Stimulated activated naive CD8-positive, alpha-beta T cell treated with anti-CD3 and anti-CD28 coated beads, Interleukin-15, amount 100 ng/mL, for 72 hours (primary cell): ENCODE measurements at regions not wholly inside any gene's neighbourhood (a gene's known extent, or its start where the extent isn't known, plus 50 kb on each side); places are given as distances from the start of the nearest gene placed in this dataset.
"Not testable (repeated sequence)": the region's sequence is repeated elsewhere in the genome, so short reads cannot be mapped to it uniquely, and the experiment has no call there.

Experiments used
- ATAC-seq: fragments of 150-1000 bp; cut with Tn5 transposase; 2 replicates; pipeline ENCODE4 v1.10.0; 2021; ENCODE audit warnings: mild to moderate bottlenecking, moderate library complexity
- DNase-seq, 2 donors: peaks; one replicate each; pipeline ENCODE4 v3.0.0; 2021 to 2022
- H3K27ac Mint-ChIP-seq, 2 donors: one replicate each; pipeline ENCODE4 v1.8.0; 2022; ENCODE audit warnings: mild to moderate bottlenecking in 2 of 2, mixed read lengths in 2 of 2, moderate library complexity in 2 of 2
- H3K27me3 Mint-ChIP-seq: one replicate; pipeline ENCODE4 v1.8.0; 2022; ENCODE audit warnings: mixed read lengths
- H3K4me1 Mint-ChIP-seq: one replicate; pipeline ENCODE4 v1.8.0; 2022; ENCODE audit warnings: mild to moderate bottlenecking, mixed read lengths
- H3K4me3 Mint-ChIP-seq, 2 donors: one replicate each; pipeline ENCODE4 v1.8.0; 2022; ENCODE audit warnings: mild to moderate bottlenecking in 2 of 2, mixed read lengths in 2 of 2, moderate library complexity in 1 of 2
- H3K9me3 Mint-ChIP-seq, 2 donors: one replicate each; pipeline ENCODE4 v1.8.0; 2022; ENCODE audit warnings: mixed read lengths in 2 of 2

GRCh38 chrX:122579526-122579925, 604.6 kb upstream of the GRIA3 start:
- ATAC-seq, result no peak
- Mint-ChIP-seq H3K4me1 (no peaks in the 10 kb centered on the region), H3K27me3 (no peaks in the 10 kb centered on the region), H3K4me3 (no peak overlapping the region), H3K27ac (no peak overlapping the region), H3K9me3 (peaks cover 0 to 5% of the 10 kb centered on the region in 2 donors)
- no peak for DNase-seq

GRCh38 chrX:122582280-122582974, 601.7 kb upstream of the GRIA3 start:
- H3K27ac Mint-ChIP-seq, result no peak overlapping the region
- no peaks in the 10 kb centered on the region for H3K27me3 Mint-ChIP-seq
- H3K9me3 Mint-ChIP-seq, result peaks cover 0 to 5% of the 10 kb centered on the region in 2 donors
- H3K4me3 Mint-ChIP-seq, result no peak overlapping the region
- DNase-seq (no peak), ATAC-seq (no peak)
- H3K4me1 Mint-ChIP-seq, result no peaks in the 10 kb centered on the region

- Mint-ChIP-seq H3K27me3 (no peaks in the 10 kb centered on the region), H3K9me3 (peaks cover 0 to 5% of the 10 kb centered on the region in 2 donors), H3K4me3 (no peak overlapping the region), H3K27ac (no peak overlapping the region), H3K4me1 (no peaks in the 10 kb centered on the region)
- no peak for DNase-seq
- ATAC-seq, result no peak
Observed at GRCh38 chrX:122582975-122583305, 601.1 kb upstream of the GRIA3 start.

- Mint-ChIP-seq H3K4me1 (no peaks in the 10 kb centered on the region), H3K27me3 (no peaks in the 10 kb centered on the region)
Observed at GRCh38 chrX:122583551-122583950, 600.5 kb upstream of the GRIA3 start.

GRCh38 chrX:122584981-122585380, 599.1 kb upstream of the GRIA3 start:
- no peak for ATAC-seq
- Mint-ChIP-seq H3K4me1 (no peaks in the 10 kb centered on the region), H3K4me3 (no peak overlapping the region), H3K27ac (no peak overlapping the region), H3K9me3 (peaks cover 0 to 2% of the 10 kb centered on the region in 2 donors), H3K27me3 (no peaks in the 10 kb centered on the region)
- DNase-seq, result no peak

More at GRCh38 chrX:122583551-122583950, 600.5 kb upstream of the GRIA3 start:
- no peak overlapping the region for H3K4me3 Mint-ChIP-seq
- H3K9me3 Mint-ChIP-seq, result peaks cover 0 to 5% of the 10 kb centered on the region in 2 donors
- H3K27ac Mint-ChIP-seq, result no peak overlapping the region
- DNase-seq (no peak), ATAC-seq (no peak)

GRCh38 chrX:122586831-122587230, 597.2 kb upstream of the GRIA3 start:
- no peak overlapping the region for H3K27ac Mint-ChIP-seq
- no peak overlapping the region for H3K4me3 Mint-ChIP-seq
- H3K4me1 Mint-ChIP-seq, result no peaks in the 10 kb centered on the region
- no peak for DNase-seq
- H3K9me3 Mint-ChIP-seq, result no peaks in the 10 kb centered on the region
- no peaks in the 10 kb centered on the region for H3K27me3 Mint-ChIP-seq
- ATAC-seq, result no peak

GRCh38 chrX:122591546-122591945, 592.5 kb upstream of the GRIA3 start:
- H3K27ac Mint-ChIP-seq, result no peak overlapping the region
- H3K4me1 Mint-ChIP-seq, result no peaks in the 10 kb centered on the region
- ATAC-seq (no peak), DNase-seq (no peak)
- no peaks in the 10 kb centered on the region for H3K27me3 Mint-ChIP-seq
- H3K4me3 Mint-ChIP-seq, result no peak overlapping the region
- peaks cover 0 to 6% of the 10 kb centered on the region in 2 donors for H3K9me3 Mint-ChIP-seq

GRCh38 chrX:122596998-122597397, 587.1 kb upstream of the GRIA3 start:
- no peak for DNase-seq
- no peak for ATAC-seq
- Mint-ChIP-seq H3K4me3 (no peak overlapping the region), H3K9me3 (peaks cover 4 to 6% of the 10 kb centered on the region in 2 donors), H3K4me1 (no peaks in the 10 kb centered on the region), H3K27ac (no peak overlapping the region), H3K27me3 (no peaks in the 10 kb centered on the region)

- Mint-ChIP-seq H3K4me3 (no peak overlapping the region), H3K27me3 (no peaks in the 10 kb centered on the region), H3K9me3 (peaks cover 0 to 14% of the 10 kb centered on the region in 2 donors), H3K4me1 (no peaks in the 10 kb centered on the region), H3K27ac (no peak overlapping the region)
- no peak for DNase-seq
- no peak for ATAC-seq
Observed at GRCh38 chrX:122622795-122623194, 561.3 kb upstream of the GRIA3 start.

GRCh38 chrX:122625239-122625638, 558.8 kb upstream of the GRIA3 start:
- no peaks in the 10 kb centered on the region for H3K4me1 Mint-ChIP-seq
- H3K27ac Mint-ChIP-seq, result peak overlapping the region in 1 of 2 donors; percentile 57
- peaks cover 0 to 6% of the 10 kb centered on the region in 2 donors for H3K9me3 Mint-ChIP-seq
- no peak for DNase-seq
- ATAC-seq, result no peak
- no peaks in the 10 kb centered on the region for H3K27me3 Mint-ChIP-seq
- no peak overlapping the region for H3K4me3 Mint-ChIP-seq

GRCh38 chrX:122625821-122626220, 558.3 kb upstream of the GRIA3 start:
- ATAC-seq, result no peak
- H3K4me1 Mint-ChIP-seq, result no peaks in the 10 kb centered on the region
- no peak overlapping the region for H3K4me3 Mint-ChIP-seq
- no peaks in the 10 kb centered on the region for H3K27me3 Mint-ChIP-seq
- H3K27ac Mint-ChIP-seq, result no peak overlapping the region
- DNase-seq, result no peak
- H3K9me3 Mint-ChIP-seq, result peaks cover 0 to under 1% of the 10 kb centered on the region in 2 donors

- H3K4me1 Mint-ChIP-seq, result no peaks in the 10 kb centered on the region
- H3K9me3 Mint-ChIP-seq, result no peaks in the 10 kb centered on the region
- no peak overlapping the region for H3K4me3 Mint-ChIP-seq
- no peaks in the 10 kb centered on the region for H3K27me3 Mint-ChIP-seq
- no peak for DNase-seq
- no peak overlapping the region for H3K27ac Mint-ChIP-seq
- no peak for ATAC-seq
Observed at GRCh38 chrX:122626871-122627270, 557.2 kb upstream of the GRIA3 start.

- H3K4me3 Mint-ChIP-seq, result no peak overlapping the region
- ATAC-seq (no peak), DNase-seq (no peak)
- no peak overlapping the region for H3K27ac Mint-ChIP-seq
- H3K4me1 Mint-ChIP-seq, result no peaks in the 10 kb centered on the region
- no peaks in the 10 kb centered on the region for H3K27me3 Mint-ChIP-seq
- H3K9me3 Mint-ChIP-seq, result no peaks in the 10 kb centered on the region
Observed at GRCh38 chrX:122641136-122641535, 542.9 kb upstream of the GRIA3 start.

- no peaks in the 10 kb centered on the region for H3K27me3 Mint-ChIP-seq
- DNase-seq, result no peak
- no peaks in the 10 kb centered on the region for H3K9me3 Mint-ChIP-seq
- H3K4me3 Mint-ChIP-seq, result no peak overlapping the region
- ATAC-seq, result no peak
- H3K4me1 Mint-ChIP-seq, result no peaks in the 10 kb centered on the region
- H3K27ac Mint-ChIP-seq, result no peak overlapping the region
Observed at GRCh38 chrX:122641826-122642225, 542.3 kb upstream of the GRIA3 start.

- not testable (repeated sequence) for H3K27ac Mint-ChIP-seq, H3K4me1 Mint-ChIP-seq, H3K4me3 Mint-ChIP-seq, H3K9me3 Mint-ChIP-seq, H3K27me3 Mint-ChIP-seq, DNase-seq, ATAC-seq
Observed at GRCh38 chrX:122655256-122655655, 528.8 kb upstream of the GRIA3 start.

- no peaks in the 10 kb centered on the region for H3K4me1 Mint-ChIP-seq
- DNase-seq, result no peak
- no peak for ATAC-seq
Observed at GRCh38 chrX:122666601-122667000, 517.5 kb upstream of the GRIA3 start.

GRCh38 chrX:122667667-122668066, 516.4 kb upstream of the GRIA3 start:
- ATAC-seq, result no peak
- no peaks in the 10 kb centered on the region for H3K9me3 Mint-ChIP-seq
- H3K27ac Mint-ChIP-seq, result no peak overlapping the region
- no peak overlapping the region for H3K4me3 Mint-ChIP-seq
- no peak for DNase-seq
- no peaks in the 10 kb centered on the region for H3K27me3 Mint-ChIP-seq
- no peaks in the 10 kb centered on the region for H3K4me1 Mint-ChIP-seq

More at GRCh38 chrX:122666601-122667000, 517.5 kb upstream of the GRIA3 start:
- Mint-ChIP-seq H3K27ac (no peak overlapping the region), H3K9me3 (no peaks in the 10 kb centered on the region), H3K4me3 (no peak overlapping the region), H3K27me3 (no peaks in the 10 kb centered on the region)
